ENCODE measurements at regions not wholly inside any gene's neighbourhood (a gene's known extent, or its start where the extent isn't known, plus 50 kb on each side); places are given as distances from the start of the nearest gene placed in this dataset.

- 3% methylated on average over 13 of the region's 13 CpGs for WGBS (ENCODE audit: insufficient coverage)
- intact Hi-C loops (cut with micrococcal nuclease): no loop called here
Observed at GRCh38 chr2:121974897-121975661, 219.6 kb downstream of the TSN start.

GRCh38 chr2:121976926-121977325 lies 221.5 kb downstream of the TSN start:
- Histone ChIP-seq H3K36me3 (ENCODE audit: control insufficient read depth, insufficient read depth, low read length) (no peaks in the 10 kb centered on the region), H3K27ac (ENCODE audit: low read length) (no peak overlapping the region)
- WGBS (ENCODE audit: insufficient coverage): 24% methylated on average over 3 of the region's 3 CpGs

More at GRCh38 chr2:121974897-121975661, 219.6 kb downstream of the TSN start:
- H3K27ac Mint-ChIP-seq: peak overlapping the region in 1 of 2 donors; percentile 71
- H3K4me1 Mint-ChIP-seq: peaks cover 0 to 12% of the 10 kb centered on the region in 2 donors
- no peaks in the 10 kb centered on the region for H3K27me3 Mint-ChIP-seq (ENCODE audit: low read depth in 2 of 2)
- Histone ChIP-seq H3K4me1 (ENCODE audit: control insufficient read depth, insufficient read depth, low read length) (peaks cover 8% of the 10 kb centered on the region), H3K27ac (ENCODE audit: low read length) (no peak overlapping the region), H3K27me3 (ENCODE audit: control insufficient read depth, insufficient read depth, low read length) (no peaks in the 10 kb centered on the region), H3K36me3 (ENCODE audit: control insufficient read depth, insufficient read depth, low read length) (no peaks in the 10 kb centered on the region), H3K4me3 (ENCODE audit: low read length) (peak overlapping the region; percentile 14), H3K9me3 (ENCODE audit: control insufficient read depth, insufficient read depth, low read length) (no peaks in the 10 kb centered on the region)
- TF ChIP-seq CTCF (IDR thresholded peaks at IDR 0.05): peak; percentile 69
- DNase-seq: peak; percentile 25 to 77
- H3K4me3 Mint-ChIP-seq: peak overlapping the region; percentile 76
- H3K36me3 Mint-ChIP-seq: no peaks in the 10 kb centered on the region
- H3K9me3 Mint-ChIP-seq: no peaks in the 10 kb centered on the region
- peak; percentile 87 to 96 (median 89) for ATAC-seq

DNA sequence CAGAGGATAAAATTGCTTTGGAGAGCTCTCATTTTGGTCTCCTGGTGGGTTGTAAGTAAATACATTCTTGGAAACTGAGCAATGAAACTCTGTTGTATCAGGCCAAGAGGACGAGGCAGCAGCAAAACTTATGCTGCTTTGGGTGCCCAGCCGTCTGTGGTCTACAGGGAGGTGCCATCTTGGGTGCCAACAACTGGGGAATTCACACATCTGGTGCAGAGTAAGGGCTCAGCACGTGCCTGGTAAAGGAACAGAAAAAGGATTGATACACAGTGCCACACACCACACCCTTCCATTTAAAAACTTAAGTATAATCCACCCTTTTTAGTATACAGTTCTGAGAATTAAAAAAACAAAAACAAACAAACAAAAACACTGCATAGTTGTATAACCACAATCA lies 221.9 kb downstream of the TSN start:
- Histone ChIP-seq H3K36me3 (ENCODE audit: control insufficient read depth, insufficient read depth, low read length) (no peaks in the 10 kb centered on the region), H3K27me3 (ENCODE audit: control insufficient read depth, insufficient read depth, low read length) (no peaks in the 10 kb centered on the region), H3K27ac (ENCODE audit: low read length) (no peak overlapping the region), H3K4me1 (ENCODE audit: control insufficient read depth, insufficient read depth, low read length) (peaks cover 8% of the 10 kb centered on the region), H3K4me3 (ENCODE audit: low read length) (no peak overlapping the region), H3K9me3 (ENCODE audit: control insufficient read depth, insufficient read depth, low read length) (no peaks in the 10 kb centered on the region)
- WGBS (ENCODE audit: insufficient coverage): 63% methylated on average over 3 of the region's 3 CpGs
- DNase-seq (no peak), ATAC-seq (no peak)
- Mint-ChIP-seq H3K9me3 (no peaks in the 10 kb centered on the region), H3K4me3 (no peak overlapping the region), H3K36me3 (no peaks in the 10 kb centered on the region), H3K4me1 (peaks cover 0 to 12% of the 10 kb centered on the region in 2 donors), H3K27me3 (ENCODE audit: low read depth in 2 of 2) (no peaks in the 10 kb centered on the region), H3K27ac (no peak overlapping the region)
- TF ChIP-seq CTCF (IDR thresholded peaks at IDR 0.05): no peak
- intact Hi-C loops (cut with micrococcal nuclease): no loop called here

More at GRCh38 chr2:121976926-121977325, 221.5 kb downstream of the TSN start:
- intact Hi-C loops (cut with micrococcal nuclease): no loop called here
- peaks cover 8% of the 10 kb centered on the region for H3K4me1 ChIP-seq (ENCODE audit: control insufficient read depth, insufficient read depth, low read length)
- Mint-ChIP-seq H3K36me3 (no peaks in the 10 kb centered on the region), H3K9me3 (no peaks in the 10 kb centered on the region), H3K4me1 (peaks cover 0 to 12% of the 10 kb centered on the region in 2 donors), H3K27me3 (ENCODE audit: low read depth in 2 of 2) (no peaks in the 10 kb centered on the region), H3K27ac (no peak overlapping the region), H3K4me3 (no peak overlapping the region)
- no peak for TF ChIP-seq CTCF (IDR thresholded peaks at IDR 0.05)
- H3K4me3 ChIP-seq (ENCODE audit: low read length): no peak overlapping the region
- H3K9me3 ChIP-seq (ENCODE audit: control insufficient read depth, insufficient read depth, low read length): no peaks in the 10 kb centered on the region
- no peak for ATAC-seq
- no peaks in the 10 kb centered on the region for H3K27me3 ChIP-seq (ENCODE audit: control insufficient read depth, insufficient read depth, low read length)
- no peak for DNase-seq

DNA sequence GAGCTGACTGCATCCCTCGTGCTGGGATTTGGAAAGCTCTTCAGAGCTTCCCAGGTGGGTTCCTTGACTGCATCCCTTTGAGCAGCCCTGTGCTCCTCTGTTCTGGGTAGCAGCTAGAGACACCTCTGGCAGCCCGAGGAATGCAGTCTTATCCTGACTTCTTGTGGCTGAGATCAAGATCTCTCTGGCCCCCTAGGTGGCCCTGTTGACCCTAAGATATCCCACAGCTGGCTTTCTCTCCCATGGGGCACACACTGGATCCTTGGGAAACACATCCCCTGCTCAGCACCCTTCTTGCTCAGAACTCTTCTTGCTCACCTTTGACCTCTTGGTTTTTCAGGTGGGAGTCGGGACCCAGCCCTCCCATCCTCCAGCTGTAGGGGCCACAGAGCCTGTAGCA lies 237.2 kb downstream of the TSN start:
- H3K27ac ChIP-seq (ENCODE audit: low read length): no peak overlapping the region
- H3K27me3 ChIP-seq (ENCODE audit: control insufficient read depth, insufficient read depth, low read length): no peaks in the 10 kb centered on the region
- Mint-ChIP-seq H3K9me3 (no peaks in the 10 kb centered on the region), H3K36me3 (no peaks in the 10 kb centered on the region), H3K4me3 (no peak overlapping the region), H3K4me1 (no peaks in the 10 kb centered on the region), H3K27me3 (ENCODE audit: low read depth in 2 of 2) (peaks cover 4 to 19% of the 10 kb centered on the region in 2 donors), H3K27ac (no peak overlapping the region)
- H3K36me3 ChIP-seq (ENCODE audit: control insufficient read depth, insufficient read depth, low read length): no peaks in the 10 kb centered on the region
- no peak for TF ChIP-seq CTCF (IDR thresholded peaks at IDR 0.05)
- H3K9me3 ChIP-seq (ENCODE audit: control insufficient read depth, insufficient read depth, low read length): no peaks in the 10 kb centered on the region
- DNase-seq: no peak
- H3K4me3 ChIP-seq (ENCODE audit: low read length): no peak overlapping the region
- 76% methylated on average over 3 of the region's 3 CpGs for WGBS (ENCODE audit: insufficient coverage)
- intact Hi-C loops (cut with micrococcal nuclease): no loop called here
- no peak for ATAC-seq
- no peaks in the 10 kb centered on the region for H3K4me1 ChIP-seq (ENCODE audit: control insufficient read depth, insufficient read depth, low read length)

Data from natural killer cell (primary cell).